GM21723 (cell line): ENCODE measurements at regions not wholly inside any gene's neighbourhood (a gene's known extent, or its start where the extent isn't known, plus 50 kb on each side); places are given as distances from the start of the nearest gene placed in this dataset.

Experiments
- ATAC-seq: cut with Tn5 transposase; IDR thresholded peaks from one replicate; pipeline ENCODE4 v1.9.1; 2021; ENCODE audit warnings: mild to moderate bottlenecking, moderate library complexity; ENCODE audit not compliant: unreplicated experiment

GRCh38 chr6:79776076-79776475 lies 144.9 kb downstream of the SH3BGRL2 start:
- no peak for ATAC-seq

- ATAC-seq, result no peak
These were observed 144.1 kb downstream of the SH3BGRL2 start for GRCh38 chr6:79775222-79775621.

GRCh38 chr6:79764747-79765146 lies 133.6 kb downstream of the SH3BGRL2 start:
- ATAC-seq, result no peak

DNA sequence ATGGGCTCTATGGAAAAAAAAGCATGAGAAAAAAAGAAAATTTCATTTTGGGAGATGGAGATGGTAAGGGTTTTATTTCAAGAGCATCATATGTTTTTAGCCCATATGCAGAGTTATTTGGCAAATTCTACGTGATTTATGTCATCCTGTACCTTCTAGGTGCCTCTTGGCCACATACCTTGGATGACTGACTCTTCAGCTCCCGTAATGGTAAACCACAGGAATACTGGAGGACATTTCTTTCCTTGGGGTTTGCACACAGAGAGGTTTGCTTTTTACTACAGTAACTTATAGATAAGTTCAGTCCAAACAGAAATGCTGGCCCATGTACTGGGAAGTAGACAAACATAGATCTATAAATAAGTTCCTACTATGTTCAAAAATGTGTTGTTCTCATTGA lies 132.2 kb downstream of the SH3BGRL2 start:
- ATAC-seq, result no peak

DNA sequence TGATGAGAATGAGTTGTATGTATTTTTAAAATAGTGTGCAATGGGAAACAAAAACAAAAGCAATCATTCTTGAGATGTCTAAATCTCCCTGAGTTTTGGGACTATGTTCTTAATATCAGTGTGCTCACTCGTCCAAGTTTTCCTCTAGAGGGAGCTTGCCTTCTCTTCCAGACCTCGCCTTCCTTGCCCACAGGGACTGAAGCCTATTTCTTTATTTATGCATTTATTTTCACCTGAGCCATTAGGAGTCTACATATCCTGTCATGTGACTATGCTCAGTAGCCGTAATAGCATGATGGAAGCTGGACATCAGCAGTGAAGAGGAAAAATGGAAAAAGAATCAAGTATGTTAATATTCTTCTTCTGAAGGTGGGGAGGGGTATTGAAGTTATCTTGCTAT lies 131.2 kb downstream of the SH3BGRL2 start:
- no peak for ATAC-seq

DNA sequence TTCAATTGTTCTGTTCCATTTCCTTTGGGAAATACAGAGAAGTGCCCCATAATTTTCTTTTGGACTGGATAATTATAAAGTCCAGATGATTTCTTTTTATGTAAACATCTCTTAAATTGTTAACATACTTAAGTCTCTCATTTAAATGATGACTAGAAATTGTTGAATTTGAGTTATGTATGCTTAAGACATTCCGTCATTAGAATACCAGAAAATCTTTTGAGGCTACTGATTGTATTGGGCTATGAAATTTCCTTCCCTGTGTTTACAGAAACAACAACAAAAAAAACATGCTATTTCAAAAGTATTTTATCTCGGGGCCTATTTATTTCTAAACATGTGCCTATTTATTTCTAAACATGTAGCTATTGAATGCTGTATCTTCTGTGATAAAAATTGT lies 125.4 kb downstream of the SH3BGRL2 start:
- ATAC-seq, result no peak

GRCh38 chr6:79755967-79756366 lies 124.8 kb downstream of the SH3BGRL2 start:
- ATAC-seq, result no peak
